Astrocyte of the spinal cord (primary cell): ENCODE measurements at regions not wholly inside any gene's neighbourhood (a gene's known extent, or its start where the extent isn't known, plus 50 kb on each side); places are given as distances from the start of the nearest gene placed in this dataset.

Source experiments
- DNase-seq: peaks from one replicate; pipeline ENCODE4 v3.0.0; 2011; ENCODE audit warnings: low read depth, low spot score
- H3K4me3 ChIP-seq: 2 replicates; pipeline ENCODE4 v1.5.1; 2011; ENCODE audit warnings: low read depth, mild to moderate bottlenecking, low read length, moderate library complexity
- CTCF ChIP-seq: IDR thresholded peaks from 2 replicates; pipeline ENCODE4 v1.5.1; 2012; ENCODE audit warnings: low read depth, mild to moderate bottlenecking, low read length, inconsistent platforms
- in situ Hi-C: cut with HindIII; loops from 2 replicates; pipeline ENCODE4 v1.10.0; 2017; ENCODE audit warnings: low sequenced_read_pairs

GRCh38 chr6:24072038-24072746, 53.8 kb upstream of the NRSN1 start:
- no peak overlapping the region for H3K4me3 ChIP-seq
- in situ Hi-C loops: no loop called here
- no peak for TF ChIP-seq CTCF
- DNase-seq: no peak

GRCh38 chr6:24076011-24076410, 50.0 kb upstream of the NRSN1 start:
- H3K4me3 ChIP-seq: no peak overlapping the region
- in situ Hi-C loops: no loop called here
- DNase-seq: no peak
- TF ChIP-seq CTCF: no peak
